ENCODE measurements at regions not wholly inside any gene's neighbourhood (a gene's known extent, or its start where the extent isn't known, plus 50 kb on each side); places are given as distances from the start of the nearest gene placed in this dataset.

DNA sequence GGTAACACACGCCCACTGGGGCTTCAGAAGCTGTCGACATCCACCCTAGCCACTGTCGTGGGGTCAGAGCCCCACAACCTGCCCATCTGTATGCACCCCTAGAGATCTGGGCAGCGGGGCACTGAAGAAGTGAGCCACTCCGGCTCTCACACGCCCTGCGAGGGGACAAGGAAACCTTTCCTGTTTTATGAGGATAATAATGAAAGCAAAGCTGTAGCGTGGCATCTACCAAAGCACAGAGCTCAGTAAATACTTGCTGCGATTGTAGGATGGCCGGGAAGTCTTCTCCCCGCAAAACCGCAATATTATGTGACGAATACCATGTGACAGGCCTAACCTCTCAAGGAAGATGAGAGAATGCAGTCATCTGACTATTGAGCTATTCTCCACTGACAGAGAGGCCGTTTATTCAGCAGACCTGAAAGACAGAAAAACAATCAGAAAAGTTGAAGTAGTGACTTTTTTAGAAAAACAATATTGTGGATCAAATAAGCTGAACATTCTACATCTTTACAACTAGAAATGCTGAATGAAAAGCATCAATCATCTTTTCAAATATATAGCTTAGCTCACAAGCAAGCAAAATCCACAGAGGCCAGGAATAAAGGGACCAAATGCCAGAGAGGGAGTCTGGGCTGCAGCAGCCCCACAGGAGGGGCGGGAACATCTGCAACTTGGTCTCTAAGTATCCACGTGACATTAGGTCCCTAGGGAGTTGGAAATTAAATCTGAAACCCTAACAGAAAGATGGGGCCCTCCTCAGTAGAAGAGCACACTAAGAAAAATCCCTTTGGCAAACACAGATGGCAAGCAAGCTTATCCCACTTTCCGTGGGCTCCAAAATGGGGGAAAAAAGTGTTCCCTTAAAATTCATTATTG is 207.8 kb downstream of the TTLL2 start:
- TF ChIP-seq, protein P1, sequence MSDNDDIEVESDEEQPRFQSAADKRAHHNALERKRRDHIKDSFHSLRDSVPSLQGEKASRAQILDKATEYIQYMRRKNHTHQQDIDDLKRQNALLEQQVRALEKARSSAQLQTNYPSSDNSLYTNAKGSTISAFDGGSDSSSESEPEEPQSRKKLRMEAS (IDR thresholded peaks at IDR 0.05) = no peak
- TF ChIP-seq TCF12 (IDR thresholded peaks at IDR 0.05; ENCODE audit: low read depth) = no peak
- TF ChIP-seq, protein P2, sequence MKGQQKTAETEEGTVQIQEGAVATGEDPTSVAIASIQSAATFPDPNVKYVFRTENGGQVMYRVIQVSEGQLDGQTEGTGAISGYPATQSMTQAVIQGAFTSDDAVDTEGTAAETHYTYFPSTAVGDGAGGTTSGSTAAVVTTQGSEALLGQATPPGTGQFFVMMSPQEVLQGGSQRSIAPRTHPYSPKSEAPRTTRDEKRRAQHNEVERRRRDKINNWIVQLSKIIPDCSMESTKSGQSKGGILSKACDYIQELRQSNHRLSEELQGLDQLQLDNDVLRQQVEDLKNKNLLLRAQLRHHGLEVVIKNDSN (IDR thresholded peaks at IDR 0.05) = no peak
- no peak for TF ChIP-seq CEBPB (IDR thresholded peaks at IDR 0.05)
- no peak for TF ChIP-seq EP300 (IDR thresholded peaks at IDR 0.05; ENCODE audit: borderline replicate concordance)
- no peak for TF ChIP-seq RAD21 (IDR thresholded peaks at IDR 0.05; ENCODE audit: low read depth)
- TF ChIP-seq TEAD4 (IDR thresholded peaks at IDR 0.05) = no peak
- TF ChIP-seq YY1 (IDR thresholded peaks at IDR 0.05; ENCODE audit: low read depth) = no peak
- TF ChIP-seq, protein P3, sequence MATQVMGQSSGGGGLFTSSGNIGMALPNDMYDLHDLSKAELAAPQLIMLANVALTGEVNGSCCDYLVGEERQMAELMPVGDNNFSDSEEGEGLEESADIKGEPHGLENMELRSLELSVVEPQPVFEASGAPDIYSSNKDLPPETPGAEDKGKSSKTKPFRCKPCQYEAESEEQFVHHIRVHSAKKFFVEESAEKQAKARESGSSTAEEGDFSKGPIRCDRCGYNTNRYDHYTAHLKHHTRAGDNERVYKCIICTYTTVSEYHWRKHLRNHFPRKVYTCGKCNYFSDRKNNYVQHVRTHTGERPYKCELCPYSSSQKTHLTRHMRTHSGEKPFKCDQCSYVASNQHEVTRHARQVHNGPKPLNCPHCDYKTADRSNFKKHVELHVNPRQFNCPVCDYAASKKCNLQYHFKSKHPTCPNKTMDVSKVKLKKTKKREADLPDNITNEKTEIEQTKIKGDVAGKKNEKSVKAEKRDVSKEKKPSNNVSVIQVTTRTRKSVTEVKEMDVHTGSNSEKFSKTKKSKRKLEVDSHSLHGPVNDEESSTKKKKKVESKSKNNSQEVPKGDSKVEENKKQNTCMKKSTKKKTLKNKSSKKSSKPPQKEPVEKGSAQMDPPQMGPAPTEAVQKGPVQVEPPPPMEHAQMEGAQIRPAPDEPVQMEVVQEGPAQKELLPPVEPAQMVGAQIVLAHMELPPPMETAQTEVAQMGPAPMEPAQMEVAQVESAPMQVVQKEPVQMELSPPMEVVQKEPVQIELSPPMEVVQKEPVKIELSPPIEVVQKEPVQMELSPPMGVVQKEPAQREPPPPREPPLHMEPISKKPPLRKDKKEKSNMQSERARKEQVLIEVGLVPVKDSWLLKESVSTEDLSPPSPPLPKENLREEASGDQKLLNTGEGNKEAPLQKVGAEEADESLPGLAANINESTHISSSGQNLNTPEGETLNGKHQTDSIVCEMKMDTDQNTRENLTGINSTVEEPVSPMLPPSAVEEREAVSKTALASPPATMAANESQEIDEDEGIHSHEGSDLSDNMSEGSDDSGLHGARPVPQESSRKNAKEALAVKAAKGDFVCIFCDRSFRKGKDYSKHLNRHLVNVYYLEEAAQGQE (IDR thresholded peaks at IDR 0.05; ENCODE audit: low read depth) = no peak
- no peak for TF ChIP-seq FOXM1 (IDR thresholded peaks at IDR 0.05; ENCODE audit: borderline replicate concordance, low read depth)
- no peak for TF ChIP-seq EGR1 (IDR thresholded peaks at IDR 0.05)
- no peak for TF ChIP-seq TAF1 (IDR thresholded peaks at IDR 0.05; ENCODE audit: low read depth)
- no peak for TF ChIP-seq NFIC (IDR thresholded peaks at IDR 0.05)
- TF ChIP-seq ZBTB7A (IDR thresholded peaks at IDR 0.05; ENCODE audit: low read depth) = no peak

Data from Ishikawa (cell line).